ENCODE measurements at regions not wholly inside any gene's neighbourhood (a gene's known extent, or its start where the extent isn't known, plus 50 kb on each side); places are given as distances from the start of the nearest gene placed in this dataset.

- Histone ChIP-seq H3K27ac (ENCODE audit: extremely low read length, insufficient read depth, low read length) (no peak overlapping the region), H2AFZ (ENCODE audit: low read length) (no peak overlapping the region), H3K4me2 (ENCODE audit: low read depth, low read length) (no peak overlapping the region), H3K36me3 (replicated peaks in 1 of 2; ENCODE audit: control insufficient read depth in 1 of 2, insufficient read depth in 2 of 2, low read length in 2 of 2) (no peaks in the 10 kb centered on the region), H3K4me3 (replicated peaks in 1 of 3; ENCODE audit: insufficient read depth in 1 of 3, low read depth in 2 of 3, low read length in 3 of 3) (no peak overlapping the region), H4K20me1 (ENCODE audit: insufficient read depth, low read length) (no peaks in the 10 kb centered on the region), H3K79me2 (ENCODE audit: insufficient read depth, low read length) (no peaks in the 10 kb centered on the region), H3K4me1 (ENCODE audit: insufficient read depth, low read length) (peaks cover 12% of the 10 kb centered on the region), H3K9me3 (ENCODE audit: low read length) (no peaks in the 10 kb centered on the region), H3K27me3 (ENCODE audit: control insufficient read depth in 1 of 2, insufficient read depth in 2 of 2, low read length in 2 of 2) (peaks cover 0 to 2% of the 10 kb centered on the region in 2 experiments; a peak in 1 of 5 replicates), H3K9ac (ENCODE audit: insufficient read depth, low read depth, low read length) (no peak overlapping the region)
- no TSS peak for BruUV-seq (replicated peaks)
- CTCF ChIA-PET (ENCODE audit: low intra/inter-chr PET ratio, low total read pairs): no interaction called here
- POLR2A ChIA-PET: no interaction called here
- ATAC-seq (no peak), FAIRE-seq (no peak), DNase-seq (ENCODE audit: low spot score) (no peak)
- WGBS (ENCODE audit: low lambda C conversion rate): 14% methylated on average over 1 of the region's 1 CpG
- in situ Hi-C loops (cut with HindIII; ENCODE audit: extremely low pct_ligation_motif_present, low pct_unique_long_range_greater_than_20kb) (no loop called here), intact Hi-C loops (cut with micrococcal nuclease; ENCODE audit: unreplicated experiment) (no loop called here)
- TF ChIP-seq PAF1 (CRISPR knock-in tag; IDR thresholded peaks at IDR 0.05) (no peak), ZNF746 (CRISPR knock-in tag; IDR thresholded peaks at IDR 0.05) (no peak), PRDM10 (CRISPR knock-in tag; IDR thresholded peaks at IDR 0.05; ENCODE audit: low read depth) (no peak), FOXM1 (CRISPR knock-in tag; IDR thresholded peaks at IDR 0.05) (no peak), ZBED4 (CRISPR knock-in tag; IDR thresholded peaks at IDR 0.05; ENCODE audit: borderline replicate concordance) (no peak), SIX1 (CRISPR knock-in tag; IDR thresholded peaks at IDR 0.05; ENCODE audit: borderline replicate concordance) (no peak), ZNF597 (CRISPR knock-in tag; IDR thresholded peaks at IDR 0.05) (no peak), SALL2 (CRISPR knock-in tag; IDR thresholded peaks at IDR 0.05) (no peak), PLRG1 (conservative IDR thresholded peaks at IDR 0.05) (no peak), FOSL1 (CRISPR knock-in tag; IDR thresholded peaks at IDR 0.05; ENCODE audit: borderline replicate concordance) (no peak), E2F5 (CRISPR knock-in tag; conservative IDR thresholded peaks at IDR 0.05) (no peak), KLF11 (CRISPR knock-in tag; IDR thresholded peaks at IDR 0.05) (no peak), ZNF124 (CRISPR knock-in tag; IDR thresholded peaks at IDR 0.05) (no peak)
Observed at GRCh38 chr4:128633067-128633466, 176.4 kb upstream of the JADE1 start.

All from HepG2 (cell line).